Neural cell (in vitro differentiated cells): ENCODE measurements at regions not wholly inside any gene's neighbourhood (a gene's known extent, or its start where the extent isn't known, plus 50 kb on each side); places are given as distances from the start of the nearest gene placed in this dataset.

ENCODE experiments used
- H2AFZ ChIP-seq: fragments of 200-600, 300-800 bp; sonication (generic), shearing (Covaris generic); 2 replicates; pipeline ENCODE4 v1.6.0; 2014; ENCODE audit warnings: low read depth, mild to moderate bottlenecking, antibody characterized with exemption, low read length, moderate library complexity
- H3F3A ChIP-seq: fragments of 200-600 bp; shearing (Covaris generic); 2 replicates; pipeline ENCODE4 v1.6.1; 2016; ENCODE audit warnings: mild to moderate bottlenecking, moderate library complexity, mixed read lengths, antibody characterized with exemption, low read length; ENCODE audit not compliant: insufficient read depth, poor library complexity, severe bottlenecking
- H3K27ac ChIP-seq: fragments of 200-600, 300-800 bp; sonication (generic), shearing (Covaris generic); 2 replicates; pipeline ENCODE4 v1.5.1; 2014; ENCODE audit warnings: mild to moderate bottlenecking, low read length, moderate library complexity
- H3K27me3 ChIP-seq: fragments of 300-800, 200-600 bp; sonication (generic), shearing (Covaris generic); 2 replicates; pipeline ENCODE4 v1.6.0; 2014; ENCODE audit warnings: mild to moderate bottlenecking, low read depth, low read length, moderate library complexity; ENCODE audit not compliant: insufficient read depth
- H3K36me3 ChIP-seq: fragments of 300-800, 200-600 bp; sonication (generic), shearing (Covaris generic); 2 replicates; pipeline ENCODE4 v1.5.1; 2014; ENCODE audit warnings: mild to moderate bottlenecking, antibody characterized with exemption, low read length, moderate library complexity; ENCODE audit not compliant: insufficient read depth
- H3K4me2 ChIP-seq: fragments of 300-800, 200-600 bp; sonication (generic), shearing (Covaris generic); 2 replicates; pipeline ENCODE4 v1.6.0; 2014; ENCODE audit warnings: mild to moderate bottlenecking, low read length
- H3K4me3 ChIP-seq: fragments of 300-800, 200-600 bp; sonication (generic), shearing (Covaris generic); 2 replicates; pipeline ENCODE4 v1.5.1; 2014; ENCODE audit warnings: mild to moderate bottlenecking, low read length, moderate library complexity
- H3K79me2 ChIP-seq: fragments of 200-600 bp; shearing (Covaris generic); replicated peaks from 2 replicates; pipeline ENCODE4 v1.6.0; 2014; ENCODE audit warnings: mild to moderate bottlenecking, low read length, moderate library complexity; ENCODE audit not compliant: insufficient read depth
- H3K9ac ChIP-seq: fragments of 300-800, 200-600 bp; sonication (generic), shearing (Covaris generic); 2 replicates; pipeline ENCODE4 v1.6.1; 2016; ENCODE audit warnings: mild to moderate bottlenecking, low read length, mixed read lengths
- H3K9me2 ChIP-seq: fragments of 200-600 bp; shearing (Covaris generic); 2 replicates; pipeline ENCODE4 v1.6.1; 2016; ENCODE audit warnings: mild to moderate bottlenecking, low read length, mixed read lengths; ENCODE audit not compliant: insufficient read depth
- H3K9me3 ChIP-seq: fragments of 200-600, 300-800 bp; sonication (generic), shearing (Covaris generic); 2 replicates; pipeline ENCODE4 v1.6.1; 2016; ENCODE audit warnings: mild to moderate bottlenecking, mixed run types, low read length, moderate library complexity, mixed read lengths
- H4K20me1 ChIP-seq: fragments of 200-600 bp; shearing (Covaris generic); 2 replicates; pipeline ENCODE4 v1.6.1; 2016; ENCODE audit warnings: mild to moderate bottlenecking, mixed run types; ENCODE audit not compliant: insufficient read depth
- EP300 ChIP-seq: fragments of 450-650 bp; conservative IDR thresholded peaks from 2 replicates; pipeline ENCODE4 v1.6.1; 2014; ENCODE audit warnings: antibody characterized with exemption, mild to moderate bottlenecking, moderate library complexity; ENCODE audit not compliant: poor library complexity, severe bottlenecking
- EZH2 ChIP-seq: fragments of 200-600, 300-800 bp; shearing (Covaris generic), sonication (generic); IDR thresholded peaks from 2 replicates; pipeline ENCODE4 v1.6.1; 2014; ENCODE audit warnings: antibody characterized with exemption, low read length, borderline replicate concordance, mild to moderate bottlenecking; ENCODE audit not compliant: insufficient read depth, poor library complexity, severe bottlenecking
- MXI1 ChIP-seq: fragments of 450-650 bp; conservative IDR thresholded peaks from 2 replicates; pipeline ENCODE4 v1.6.1; 2014; ENCODE audit warnings: antibody characterized with exemption, mild to moderate bottlenecking; ENCODE audit not compliant: poor library complexity, severe bottlenecking
- POLR2AphosphoS5 ChIP-seq: IDR thresholded peaks from 2 replicates; pipeline ENCODE4 v1.6.1; 2012
- RAD21 ChIP-seq: fragments of 450-650 bp; conservative IDR thresholded peaks from 2 replicates; pipeline ENCODE4 v1.6.1; 2014; ENCODE audit warnings: antibody characterized with exemption, mild to moderate bottlenecking, moderate library complexity
- SMC3 ChIP-seq: fragments of 450-650 bp; conservative IDR thresholded peaks from 2 replicates; pipeline ENCODE4 v1.6.1; 2014; ENCODE audit warnings: antibody characterized with exemption, mild to moderate bottlenecking, moderate library complexity; ENCODE audit not compliant: poor library complexity
- TAF1 ChIP-seq: IDR thresholded peaks from 2 replicates; pipeline ENCODE4 v1.6.1; 2012; ENCODE audit warnings: low read depth
- TF ChIP-seq, protein P1 (sequence below): IDR thresholded peaks from 2 replicates; pipeline ENCODE4 v1.6.1; 2012; ENCODE audit warnings: borderline replicate concordance
- TF ChIP-seq, protein P2 (sequence below): fragments of 450-650 bp; IDR thresholded peaks from 2 replicates; pipeline ENCODE4 v1.5.1; 2014; ENCODE audit warnings: antibody characterized with exemption, mild to moderate bottlenecking, moderate library complexity; ENCODE audit not compliant: poor library complexity, severe bottlenecking

DNA sequence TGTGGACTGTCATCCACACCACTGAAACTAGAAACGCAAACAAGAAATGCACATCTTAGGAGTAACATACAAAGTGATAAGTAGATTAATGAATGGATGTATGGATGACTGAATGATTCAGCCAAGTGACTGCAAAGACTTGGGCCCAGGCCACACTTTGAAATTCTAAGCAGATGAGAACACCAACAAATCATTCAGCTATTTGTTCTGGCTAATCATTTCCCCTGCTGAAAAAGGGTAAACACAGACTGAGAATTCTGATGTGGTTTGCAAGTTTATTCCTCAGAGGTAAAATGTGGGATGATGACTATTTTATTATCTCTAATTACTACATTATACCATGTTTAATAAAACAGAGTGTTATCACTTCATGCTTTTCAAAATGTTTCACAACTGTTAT is 163.2 kb upstream of the ADAMTS16 start:
- H3K4me3 ChIP-seq, result no peak overlapping the region
- no peak overlapping the region for H3K9ac ChIP-seq
- no peak overlapping the region for H3K4me2 ChIP-seq
- no peak overlapping the region for H2AFZ ChIP-seq
- H3K9me2 ChIP-seq, result no peaks in the 10 kb centered on the region
- TF ChIP-seq POLR2AphosphoS5 (no peak), MXI1 (no peak), SMC3 (no peak), EP300 (no peak), EZH2 (no peak), RAD21 (no peak), TAF1 (no peak)
- TF ChIP-seq, protein P1, sequence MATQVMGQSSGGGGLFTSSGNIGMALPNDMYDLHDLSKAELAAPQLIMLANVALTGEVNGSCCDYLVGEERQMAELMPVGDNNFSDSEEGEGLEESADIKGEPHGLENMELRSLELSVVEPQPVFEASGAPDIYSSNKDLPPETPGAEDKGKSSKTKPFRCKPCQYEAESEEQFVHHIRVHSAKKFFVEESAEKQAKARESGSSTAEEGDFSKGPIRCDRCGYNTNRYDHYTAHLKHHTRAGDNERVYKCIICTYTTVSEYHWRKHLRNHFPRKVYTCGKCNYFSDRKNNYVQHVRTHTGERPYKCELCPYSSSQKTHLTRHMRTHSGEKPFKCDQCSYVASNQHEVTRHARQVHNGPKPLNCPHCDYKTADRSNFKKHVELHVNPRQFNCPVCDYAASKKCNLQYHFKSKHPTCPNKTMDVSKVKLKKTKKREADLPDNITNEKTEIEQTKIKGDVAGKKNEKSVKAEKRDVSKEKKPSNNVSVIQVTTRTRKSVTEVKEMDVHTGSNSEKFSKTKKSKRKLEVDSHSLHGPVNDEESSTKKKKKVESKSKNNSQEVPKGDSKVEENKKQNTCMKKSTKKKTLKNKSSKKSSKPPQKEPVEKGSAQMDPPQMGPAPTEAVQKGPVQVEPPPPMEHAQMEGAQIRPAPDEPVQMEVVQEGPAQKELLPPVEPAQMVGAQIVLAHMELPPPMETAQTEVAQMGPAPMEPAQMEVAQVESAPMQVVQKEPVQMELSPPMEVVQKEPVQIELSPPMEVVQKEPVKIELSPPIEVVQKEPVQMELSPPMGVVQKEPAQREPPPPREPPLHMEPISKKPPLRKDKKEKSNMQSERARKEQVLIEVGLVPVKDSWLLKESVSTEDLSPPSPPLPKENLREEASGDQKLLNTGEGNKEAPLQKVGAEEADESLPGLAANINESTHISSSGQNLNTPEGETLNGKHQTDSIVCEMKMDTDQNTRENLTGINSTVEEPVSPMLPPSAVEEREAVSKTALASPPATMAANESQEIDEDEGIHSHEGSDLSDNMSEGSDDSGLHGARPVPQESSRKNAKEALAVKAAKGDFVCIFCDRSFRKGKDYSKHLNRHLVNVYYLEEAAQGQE, result no peak
- TF ChIP-seq, protein P2, sequence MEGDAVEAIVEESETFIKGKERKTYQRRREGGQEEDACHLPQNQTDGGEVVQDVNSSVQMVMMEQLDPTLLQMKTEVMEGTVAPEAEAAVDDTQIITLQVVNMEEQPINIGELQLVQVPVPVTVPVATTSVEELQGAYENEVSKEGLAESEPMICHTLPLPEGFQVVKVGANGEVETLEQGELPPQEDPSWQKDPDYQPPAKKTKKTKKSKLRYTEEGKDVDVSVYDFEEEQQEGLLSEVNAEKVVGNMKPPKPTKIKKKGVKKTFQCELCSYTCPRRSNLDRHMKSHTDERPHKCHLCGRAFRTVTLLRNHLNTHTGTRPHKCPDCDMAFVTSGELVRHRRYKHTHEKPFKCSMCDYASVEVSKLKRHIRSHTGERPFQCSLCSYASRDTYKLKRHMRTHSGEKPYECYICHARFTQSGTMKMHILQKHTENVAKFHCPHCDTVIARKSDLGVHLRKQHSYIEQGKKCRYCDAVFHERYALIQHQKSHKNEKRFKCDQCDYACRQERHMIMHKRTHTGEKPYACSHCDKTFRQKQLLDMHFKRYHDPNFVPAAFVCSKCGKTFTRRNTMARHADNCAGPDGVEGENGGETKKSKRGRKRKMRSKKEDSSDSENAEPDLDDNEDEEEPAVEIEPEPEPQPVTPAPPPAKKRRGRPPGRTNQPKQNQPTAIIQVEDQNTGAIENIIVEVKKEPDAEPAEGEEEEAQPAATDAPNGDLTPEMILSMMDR, result no peak
- H3K9me3 ChIP-seq, result no peaks in the 10 kb centered on the region
- H3K36me3 ChIP-seq, result no peaks in the 10 kb centered on the region
- H3K79me2 ChIP-seq, result no peaks in the 10 kb centered on the region
- no peaks in the 10 kb centered on the region for H3F3A ChIP-seq
- H3K27ac ChIP-seq, result no peak overlapping the region
- no peaks in the 10 kb centered on the region for H4K20me1 ChIP-seq
- H3K27me3 ChIP-seq, result no peaks in the 10 kb centered on the region

DNA sequence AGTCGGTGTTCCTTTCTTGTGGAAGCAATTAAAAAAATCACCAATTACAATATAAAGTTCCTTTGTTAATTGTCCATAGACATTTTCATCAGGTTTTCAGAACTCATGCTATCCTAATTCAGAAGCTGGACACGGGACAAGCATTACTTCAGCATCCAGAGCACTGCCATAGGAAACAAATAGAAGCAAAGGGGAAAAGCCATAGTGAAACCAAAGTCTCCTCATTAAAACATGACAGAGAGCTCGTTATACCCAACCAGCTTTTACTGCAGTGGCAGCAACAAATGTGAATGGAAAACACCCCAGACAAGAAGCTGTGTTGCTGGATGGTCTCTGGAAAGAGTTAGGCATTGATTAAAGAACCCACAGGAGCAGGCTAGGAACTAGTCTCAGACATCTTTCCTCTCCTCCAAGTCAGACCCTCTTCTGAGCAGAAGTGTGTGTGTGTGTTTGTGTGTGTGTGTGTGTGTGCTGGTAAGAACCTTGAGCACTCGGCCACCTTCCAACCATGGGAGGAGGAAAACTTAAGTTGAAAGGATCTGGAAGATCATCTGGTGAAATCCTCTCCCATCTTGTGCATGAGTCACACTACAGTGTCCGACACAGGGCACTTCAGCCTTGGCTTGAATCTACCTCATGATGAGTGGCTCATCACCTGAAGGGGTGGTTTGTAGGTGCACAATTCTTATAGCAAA is 162.6 kb upstream of the ADAMTS16 start:
- Histone ChIP-seq H3K9me3 (no peaks in the 10 kb centered on the region), H2AFZ (no peak overlapping the region)
- TF ChIP-seq EP300, result no peak
- no peak for TF ChIP-seq TAF1
- no peak for TF ChIP-seq SMC3
- TF ChIP-seq EZH2, result no peak
- TF ChIP-seq, protein P1, result no peak
- TF ChIP-seq RAD21, result no peak
- TF ChIP-seq MXI1, result no peak
- TF ChIP-seq POLR2AphosphoS5, result no peak
- TF ChIP-seq, protein P2, result no peak

More for the DNA sequence above, 162.6 kb upstream of the ADAMTS16 start:
- Histone ChIP-seq H3K4me2 (no peak overlapping the region), H3K79me2 (no peaks in the 10 kb centered on the region), H3K27me3 (no peaks in the 10 kb centered on the region), H4K20me1 (no peaks in the 10 kb centered on the region), H3K9me2 (no peaks in the 10 kb centered on the region), H3F3A (no peaks in the 10 kb centered on the region), H3K36me3 (no peaks in the 10 kb centered on the region), H3K9ac (no peak overlapping the region), H3K27ac (no peak overlapping the region), H3K4me3 (no peak overlapping the region)
